ENCODE measurements at regions not wholly inside any gene's neighbourhood (a gene's known extent, or its start where the extent isn't known, plus 50 kb on each side); places are given as distances from the start of the nearest gene placed in this dataset. TPM values are rescaled to one million over a fixed set of nuclear protein-coding genes. Genes with fewer than 3 reads are reported as not detected.

DNA sequence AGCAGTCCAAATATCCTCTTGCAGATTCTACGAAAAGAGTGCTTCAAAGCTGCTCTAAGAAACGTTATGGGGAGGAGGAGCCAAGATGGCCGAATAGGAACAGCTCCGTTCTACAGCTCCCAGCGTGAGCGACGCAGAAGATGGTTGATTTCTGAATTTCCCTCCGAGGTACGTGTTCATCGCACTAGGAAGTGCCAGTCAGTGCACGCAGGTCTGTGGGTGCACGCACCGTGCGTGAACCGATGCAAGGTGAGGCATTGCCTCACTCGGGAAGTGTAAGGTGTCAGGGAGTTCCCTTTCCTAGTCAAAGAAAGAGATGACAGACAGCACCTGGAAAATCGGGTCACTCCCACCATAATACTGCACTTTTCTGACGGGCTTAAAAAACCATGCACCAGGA is 272.1 kb upstream of the DEFB115 start:
- H3K36me3 ChIP-seq: no peaks in the 10 kb centered on the region
- H3K27me3 ChIP-seq: no peaks in the 10 kb centered on the region
- H3K4me1 ChIP-seq: no peaks in the 10 kb centered on the region
- H3K9me3 ChIP-seq: no peaks in the 10 kb centered on the region
- H3K27ac ChIP-seq: no peak overlapping the region
- peak in 1 of 2 donors; percentile 70 for DNase-seq (ENCODE audit: extremely low spot score in 2 of 2)
- no peak overlapping the region for H3K4me3 ChIP-seq
- intact Hi-C loops (cut with DNase I): no loop called here
- no peak for TF ChIP-seq POLR2A (IDR thresholded peaks at IDR 0.05)
- TF ChIP-seq, protein P1, sequence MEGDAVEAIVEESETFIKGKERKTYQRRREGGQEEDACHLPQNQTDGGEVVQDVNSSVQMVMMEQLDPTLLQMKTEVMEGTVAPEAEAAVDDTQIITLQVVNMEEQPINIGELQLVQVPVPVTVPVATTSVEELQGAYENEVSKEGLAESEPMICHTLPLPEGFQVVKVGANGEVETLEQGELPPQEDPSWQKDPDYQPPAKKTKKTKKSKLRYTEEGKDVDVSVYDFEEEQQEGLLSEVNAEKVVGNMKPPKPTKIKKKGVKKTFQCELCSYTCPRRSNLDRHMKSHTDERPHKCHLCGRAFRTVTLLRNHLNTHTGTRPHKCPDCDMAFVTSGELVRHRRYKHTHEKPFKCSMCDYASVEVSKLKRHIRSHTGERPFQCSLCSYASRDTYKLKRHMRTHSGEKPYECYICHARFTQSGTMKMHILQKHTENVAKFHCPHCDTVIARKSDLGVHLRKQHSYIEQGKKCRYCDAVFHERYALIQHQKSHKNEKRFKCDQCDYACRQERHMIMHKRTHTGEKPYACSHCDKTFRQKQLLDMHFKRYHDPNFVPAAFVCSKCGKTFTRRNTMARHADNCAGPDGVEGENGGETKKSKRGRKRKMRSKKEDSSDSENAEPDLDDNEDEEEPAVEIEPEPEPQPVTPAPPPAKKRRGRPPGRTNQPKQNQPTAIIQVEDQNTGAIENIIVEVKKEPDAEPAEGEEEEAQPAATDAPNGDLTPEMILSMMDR (IDR thresholded peaks at IDR 0.05): no peak
- no peak for TF ChIP-seq POLR2AphosphoS5 (IDR thresholded peaks at IDR 0.05; ENCODE audit: insufficient read depth in 1 of 2, low read depth in 1 of 2)

Small RNAs in the stretch of these regions (small RNA-seq; reads per million reads assigned to genes)
- not detected for gene RNA5SP528

Measured in vagina (tissue), 2 donors.